PC-3 (cell line): ENCODE measurements at regions not wholly inside any gene's neighbourhood (a gene's known extent, or its start where the extent isn't known, plus 50 kb on each side); places are given as distances from the start of the nearest gene placed in this dataset.

Experiments used
- ATAC-seq: fragments of 200-7000 bp; cut with Tn5 transposase; 2 replicates; pipeline ENCODE4 v1.9.1; 2020; ENCODE audit warnings: mild to moderate bottlenecking, moderate library complexity
- BruUV-seq: library from RNA; stranded (reverse); fragments of 400-500 nt; replicated peaks from 2 replicates; lab custom pipeline; 2021; lab: Mats Ljungman, UMichigan
- CTCF ChIA-PET: fragments of 300-600 bp; sonication (Branson Sonifier 250); formaldehyde crosslinking; loops from one replicate; lab custom pipeline; 2022; ENCODE audit warnings: antibody characterized with exemption; lab: Charles Lee
- POLR2A ChIA-PET: fragments of 300-600 bp; sonication (Branson Sonifier 250); formaldehyde crosslinking; loops from one replicate; lab custom pipeline; 2022; ENCODE audit warnings: antibody characterized with exemption; ENCODE audit not compliant: unreplicated experiment; lab: Charles Lee
- DNase-seq: peaks from one replicate; pipeline ENCODE4 v3.0.0-alpha.2; 2015
- H2AFZ ChIP-seq: fragments of 300-600 bp; sonication (generic); 2 replicates; pipeline ENCODE4 v1.6.0; 2016; ENCODE audit warnings: antibody characterized with exemption, low read length
- H3F3A ChIP-seq: fragments of 300-600 bp; sonication (generic); one replicate; pipeline ENCODE4 v1.6.0; 2017; ENCODE audit warnings: antibody characterized with exemption, low read length, control low read depth, mild to moderate bottlenecking; ENCODE audit not compliant: unreplicated experiment
- H3K27ac ChIP-seq: fragments of 300-600 bp; sonication (generic); 2 replicates; pipeline ENCODE4 v1.5.1; 2016; ENCODE audit warnings: mild to moderate bottlenecking, low read length
- H3K27me3 ChIP-seq: fragments of 300-600 bp; sonication (generic); 2 replicates; pipeline ENCODE4 v1.6.1; 2016; ENCODE audit warnings: low read length, mixed read lengths
- H3K36me3 ChIP-seq: fragments of 300-600 bp; sonication (generic); 2 replicates; pipeline ENCODE4 v1.6.1; 2016; ENCODE audit warnings: low read depth, mixed run types, low read length, mixed read lengths
- H3K4me1 ChIP-seq: fragments of 300-600 bp; sonication (generic); 2 replicates; pipeline ENCODE4 v1.5.1; 2016; ENCODE audit warnings: low read length; ENCODE audit not compliant: insufficient read depth
- H3K4me2 ChIP-seq: fragments of 300-600 bp; sonication (generic); 2 replicates; pipeline ENCODE4 v1.6.0; 2016; ENCODE audit warnings: low read length
- H3K4me3 ChIP-seq: fragments of 300-600 bp; sonication (generic); 2 replicates; pipeline ENCODE4 v1.5.1; 2016; ENCODE audit warnings: mild to moderate bottlenecking, low read length, mixed read lengths
- H3K79me2 ChIP-seq: fragments of 300-600 bp; sonication (generic); 2 replicates; pipeline ENCODE4 v1.6.1; 2017; ENCODE audit warnings: low read length, mixed read lengths
- H3K9ac ChIP-seq: fragments of 300-600 bp; sonication (generic); 2 replicates; pipeline ENCODE4 v1.6.0; 2016; ENCODE audit warnings: mild to moderate bottlenecking, low read length
- H3K9me2 ChIP-seq: fragments of 300-600 bp; sonication (generic); replicated peaks from 2 replicates; pipeline ENCODE4 v1.6.1; 2016; ENCODE audit warnings: mixed run types, low read length, mixed read lengths
- H3K9me3 ChIP-seq: fragments of 300-600 bp; sonication (generic); 2 replicates; pipeline ENCODE4 v1.6.1; 2016; ENCODE audit warnings: low read length, mixed read lengths
- H4K20me1 ChIP-seq: fragments of 300-600 bp; sonication (generic); 2 replicates; pipeline ENCODE4 v1.6.1; 2016; ENCODE audit warnings: low read length, mixed read lengths
- CTCF ChIP-seq: fragments of 300-600 bp; sonication (generic); conservative IDR thresholded peaks from 2 replicates; pipeline ENCODE4 v1.5.1; 2017; ENCODE audit warnings: antibody characterized with exemption, low read depth, mild to moderate bottlenecking, low read length
- EZH2 ChIP-seq: fragments of 300-600 bp; sonication (generic); IDR thresholded peaks from one replicate; pipeline ENCODE4 v1.6.1; 2017; ENCODE audit warnings: antibody characterized with exemption, mild to moderate bottlenecking, low read length; ENCODE audit not compliant: unreplicated experiment
- EZH2phosphoT487 ChIP-seq: fragments of 300-600 bp; sonication (generic); IDR thresholded peaks from 2 replicates; pipeline ENCODE4 v1.6.1; 2018; ENCODE audit warnings: mild to moderate bottlenecking, antibody characterized with exemption, low read length, borderline replicate concordance
- intact Hi-C: fragments of 100-400 bp; cut with micrococcal nuclease; formaldehyde crosslinking; loops from 2 replicates; pipeline ENCODE4 v1.9.0; 2023

GRCh38 chr10:121104476-121105111 lies 253.4 kb downstream of the WDR11 start:
- H3K9me2 ChIP-seq: no peaks in the 10 kb centered on the region
- ChIA-PET POLR2A (no interaction called here), CTCF (no interaction called here)
- H3K4me1 ChIP-seq: no peaks in the 10 kb centered on the region
- H3K27me3 ChIP-seq: peaks cover 11% of the 10 kb centered on the region; the same call in 1 of the 2 replicates
- H2AFZ ChIP-seq: no peak overlapping the region
- TF ChIP-seq CTCF (no peak), EZH2 (no peak), EZH2phosphoT487 (no peak)
- H3K4me2 ChIP-seq: no peak overlapping the region
- no peak overlapping the region for H3K27ac ChIP-seq
- H3K4me3 ChIP-seq: no peak overlapping the region
- no peaks in the 10 kb centered on the region for H4K20me1 ChIP-seq
- no TSS peak for BruUV-seq
- intact Hi-C loops: no loop called here
- no peaks in the 10 kb centered on the region for H3F3A ChIP-seq
- DNase-seq: no peak
- no peaks in the 10 kb centered on the region for H3K9me3 ChIP-seq
- no peak overlapping the region for H3K9ac ChIP-seq
- H3K79me2 ChIP-seq: no peaks in the 10 kb centered on the region
- H3K36me3 ChIP-seq: no peaks in the 10 kb centered on the region
- ATAC-seq: no peak

GRCh38 chr10:121106611-121107010 lies 255.4 kb downstream of the WDR11 start:
- H3F3A ChIP-seq: no peaks in the 10 kb centered on the region
- H4K20me1 ChIP-seq: no peaks in the 10 kb centered on the region
- H3K4me1 ChIP-seq: no peaks in the 10 kb centered on the region
- H3K4me2 ChIP-seq: no peak overlapping the region
- intact Hi-C loops: no loop called here
- H3K9me2 ChIP-seq: no peaks in the 10 kb centered on the region
- no TSS peak for BruUV-seq
- ATAC-seq (no peak), DNase-seq (no peak)
- H3K4me3 ChIP-seq: no peak overlapping the region
- no peaks in the 10 kb centered on the region for H3K79me2 ChIP-seq
- H3K27ac ChIP-seq: no peak overlapping the region
- H3K9me3 ChIP-seq: no peaks in the 10 kb centered on the region
- CTCF ChIA-PET: no interaction called here
- no peak for TF ChIP-seq CTCF
- 0 out of 2 replicates have a peak, but pooled peaks cover 2% of the 10 kb centered on the region for H3K27me3 ChIP-seq
- H3K9ac ChIP-seq: no peak overlapping the region
- POLR2A ChIA-PET: no interaction called here
- no peak overlapping the region for H2AFZ ChIP-seq
- H3K36me3 ChIP-seq: no peaks in the 10 kb centered on the region

- no peaks in the 10 kb centered on the region for H3K79me2 ChIP-seq
- no peaks in the 10 kb centered on the region for H3K36me3 ChIP-seq
- no peaks in the 10 kb centered on the region for H3K9me3 ChIP-seq
- H3K9ac ChIP-seq: no peak overlapping the region
- POLR2A ChIA-PET: no interaction called here
- TF ChIP-seq EZH2phosphoT487: no peak
- TF ChIP-seq CTCF: no peak
- TF ChIP-seq EZH2: no peak
- intact Hi-C loops: no loop called here
- H3F3A ChIP-seq: no peaks in the 10 kb centered on the region
- 0 out of 2 replicates have a peak, but pooled peaks cover 1% of the 10 kb centered on the region for H3K4me1 ChIP-seq
- no peak overlapping the region for H2AFZ ChIP-seq
- ATAC-seq (no peak), DNase-seq (no peak)
- CTCF ChIA-PET: no interaction called here
- H3K27ac ChIP-seq: no peak overlapping the region
- H3K27me3 ChIP-seq: no peaks in the 10 kb centered on the region
- H4K20me1 ChIP-seq: no peaks in the 10 kb centered on the region
- BruUV-seq: no TSS peak
- H3K4me2 ChIP-seq: no peak overlapping the region
- H3K4me3 ChIP-seq: no peak overlapping the region
- H3K9me2 ChIP-seq: no peaks in the 10 kb centered on the region
These were observed 256.9 kb downstream of the WDR11 start for GRCh38 chr10:121108051-121108450.
